NCI-H524 treated with DMSO at 0.1 percent for 48 hours (cell line): ENCODE measurements at regions not wholly inside any gene's neighbourhood (a gene's known extent, or its start where the extent isn't known, plus 50 kb on each side); places are given as distances from the start of the nearest gene placed in this dataset.

Source experiments
- DNase-seq: peaks from one replicate; lab custom pipeline; 2025; lab: John Stamatoyannopoulos, UW

DNA sequence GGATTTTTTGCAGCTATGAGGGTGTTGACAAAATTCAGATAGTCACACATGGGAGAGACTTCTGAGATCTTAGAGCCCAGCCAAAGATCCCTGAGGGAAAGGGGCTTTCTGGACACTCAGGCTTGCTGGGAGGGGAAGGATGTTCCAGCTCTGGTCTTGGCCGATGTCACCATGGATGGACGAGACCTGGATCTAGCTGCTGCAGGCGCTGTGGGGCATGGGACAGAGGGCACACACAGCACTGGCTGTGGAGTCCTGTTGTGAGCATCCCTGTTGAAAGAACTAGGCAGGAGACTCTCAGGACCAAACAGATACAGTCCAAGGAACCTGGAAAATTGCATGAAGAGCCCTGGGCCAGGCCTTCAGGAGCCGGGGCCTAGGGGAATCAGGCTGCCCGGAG lies 80.1 kb upstream of the SDK2 start:
- DNase-seq: no peak

DNA sequence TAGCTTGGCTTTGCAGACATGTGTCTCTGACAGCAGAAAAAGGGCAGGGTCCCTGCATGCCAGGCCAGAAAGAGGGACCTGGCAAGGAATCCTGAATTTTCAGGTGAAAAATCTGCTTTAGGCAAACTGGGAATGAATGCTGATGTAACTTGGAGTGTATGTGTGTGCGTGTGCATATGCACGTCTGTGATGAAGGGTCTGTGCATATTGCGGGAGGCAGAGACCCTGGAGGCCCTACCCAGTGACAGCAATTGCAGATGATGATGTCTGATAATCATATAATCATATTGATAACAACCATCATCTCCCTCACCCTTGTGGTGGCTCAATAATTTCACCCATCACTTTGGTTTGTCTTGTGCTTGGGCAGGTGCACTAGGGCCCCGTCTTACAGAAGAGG lies 80.7 kb upstream of the SDK2 start:
- DNase-seq: no peak

DNA sequence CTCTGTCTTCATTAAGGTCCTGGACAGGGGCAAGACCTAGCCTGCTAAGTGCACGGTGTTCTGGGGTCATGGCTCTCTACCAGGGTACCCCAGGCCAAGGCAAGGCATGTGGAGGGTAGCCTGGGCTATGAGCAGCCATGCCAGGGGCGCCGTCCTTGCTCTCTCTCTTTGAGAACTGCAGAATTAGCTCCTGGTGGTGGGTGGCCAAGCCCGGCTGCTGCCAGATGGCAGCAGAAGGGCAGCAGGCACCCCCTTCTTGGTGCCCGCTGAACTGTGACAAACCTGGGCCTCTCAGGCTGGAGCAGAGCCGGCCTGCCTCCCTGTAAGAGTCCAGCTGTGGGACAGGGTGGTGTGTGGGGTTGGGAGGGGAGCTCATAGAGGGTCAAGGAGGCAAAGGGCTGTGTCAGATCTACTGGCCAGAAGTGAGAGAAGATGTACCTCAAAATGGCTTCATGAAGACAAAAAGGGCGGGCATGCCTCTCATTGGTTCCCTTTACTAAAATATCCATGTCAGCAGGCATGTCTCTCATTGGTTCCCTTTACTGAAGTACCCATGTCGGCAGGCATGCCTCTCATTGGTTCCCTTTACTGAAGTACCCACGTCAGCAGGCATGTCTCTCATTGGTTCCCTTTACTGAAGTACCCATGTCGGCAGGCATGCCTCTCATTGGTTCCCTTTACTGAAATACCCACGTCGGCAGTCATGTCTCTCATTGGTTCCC lies 81.7 kb upstream of the SDK2 start:
- no peak for DNase-seq

DNA sequence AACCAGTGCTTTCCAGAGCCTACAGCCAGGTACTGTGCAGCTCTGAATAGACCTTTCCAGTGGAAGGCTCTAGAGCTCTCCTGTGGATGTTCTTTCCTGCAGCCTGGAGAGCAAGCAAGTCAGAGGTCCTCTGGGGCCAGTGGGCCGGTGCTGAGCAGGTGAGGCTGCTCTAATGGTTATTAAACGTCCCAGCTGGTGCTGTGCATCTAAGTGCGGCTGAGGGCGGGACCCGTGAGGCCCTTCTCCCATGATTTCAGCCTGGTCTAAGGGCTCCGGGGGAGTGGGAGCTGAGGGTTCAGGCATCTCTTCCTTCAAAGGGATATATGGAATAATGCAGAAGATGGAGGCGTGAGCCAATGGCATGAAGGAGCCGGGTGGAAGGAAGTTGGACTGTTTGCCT lies 83.7 kb upstream of the SDK2 start:
- no peak for DNase-seq

DNA sequence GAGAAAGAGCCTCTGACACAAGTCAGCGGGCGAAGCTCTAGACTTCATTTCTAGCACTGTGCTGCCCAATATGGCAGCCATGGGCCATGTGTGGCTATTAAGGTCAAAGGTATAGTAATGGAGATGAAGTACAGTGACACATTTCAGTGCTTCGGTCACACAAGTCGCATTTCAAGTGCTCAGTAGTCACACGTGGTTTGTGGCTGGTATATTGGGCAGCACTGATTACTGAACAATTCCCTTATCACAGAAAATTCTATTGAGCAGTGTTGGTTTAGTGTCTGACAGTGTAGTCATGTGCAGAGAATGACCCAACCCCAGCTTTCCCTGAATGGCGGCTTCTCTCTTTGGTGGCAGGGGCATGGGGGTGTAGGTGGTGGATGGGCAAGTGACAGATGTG lies 84.9 kb upstream of the SDK2 start:
- DNase-seq: no peak

DNA sequence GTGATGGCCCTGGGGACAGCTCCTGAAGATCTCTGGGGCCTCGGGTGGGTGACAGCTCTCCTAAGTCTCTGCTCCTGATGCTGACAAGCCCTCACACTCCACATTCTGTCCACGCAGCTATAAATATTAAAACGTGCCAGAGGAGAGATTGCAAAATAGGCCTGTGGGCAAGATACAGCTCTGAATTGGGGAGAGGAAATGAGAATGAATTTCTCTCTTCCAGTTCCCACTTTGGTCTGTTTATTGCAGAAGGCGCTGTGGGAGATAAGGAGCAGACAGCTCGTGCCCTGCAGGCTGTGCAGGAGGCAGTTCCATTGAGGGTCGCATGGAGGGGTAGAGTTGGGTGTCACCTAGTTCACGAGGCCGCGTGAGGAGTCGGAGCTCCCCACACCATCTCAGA lies 87.5 kb upstream of the SDK2 start:
- no peak for DNase-seq

DNA sequence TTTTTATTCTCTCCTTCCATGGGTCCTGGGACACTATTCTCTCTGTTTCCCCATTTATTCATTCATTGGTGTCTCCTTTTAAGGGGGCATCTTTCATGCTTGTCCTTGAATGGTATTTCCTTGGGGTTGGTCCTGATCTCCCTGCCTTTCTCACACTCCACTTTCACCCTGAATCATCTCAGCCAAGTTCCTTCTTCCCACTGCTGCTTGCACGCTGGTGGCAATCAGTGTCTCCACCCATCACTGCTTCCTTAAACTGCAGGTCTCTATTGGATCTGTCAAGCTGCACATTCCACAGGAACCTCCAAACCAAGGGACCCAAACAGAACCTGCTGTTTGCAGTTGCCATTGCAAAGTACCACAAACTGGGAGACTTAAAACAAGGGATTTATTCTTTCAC lies 89.3 kb upstream of the SDK2 start:
- no peak for DNase-seq

DNA sequence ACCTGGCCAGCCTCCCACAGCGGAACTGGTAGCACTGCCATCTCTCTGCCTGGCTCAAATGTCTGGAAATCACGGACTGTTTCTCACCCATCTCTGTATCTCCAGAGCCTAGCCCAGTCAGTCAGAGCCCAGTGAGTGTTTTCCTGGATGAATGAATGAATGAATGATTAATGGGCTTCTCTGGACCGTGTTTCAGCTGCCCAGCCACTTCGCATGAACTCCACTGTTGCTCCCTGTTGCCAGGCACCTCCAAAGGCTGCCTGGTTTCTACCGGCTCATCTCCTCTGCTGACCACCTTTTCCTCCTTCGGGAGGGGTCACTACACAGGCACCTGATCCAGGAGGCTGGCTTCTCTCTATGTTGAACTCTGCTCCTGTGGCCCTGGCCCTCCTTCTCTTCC lies 91.0 kb upstream of the SDK2 start:
- DNase-seq: no peak

DNA sequence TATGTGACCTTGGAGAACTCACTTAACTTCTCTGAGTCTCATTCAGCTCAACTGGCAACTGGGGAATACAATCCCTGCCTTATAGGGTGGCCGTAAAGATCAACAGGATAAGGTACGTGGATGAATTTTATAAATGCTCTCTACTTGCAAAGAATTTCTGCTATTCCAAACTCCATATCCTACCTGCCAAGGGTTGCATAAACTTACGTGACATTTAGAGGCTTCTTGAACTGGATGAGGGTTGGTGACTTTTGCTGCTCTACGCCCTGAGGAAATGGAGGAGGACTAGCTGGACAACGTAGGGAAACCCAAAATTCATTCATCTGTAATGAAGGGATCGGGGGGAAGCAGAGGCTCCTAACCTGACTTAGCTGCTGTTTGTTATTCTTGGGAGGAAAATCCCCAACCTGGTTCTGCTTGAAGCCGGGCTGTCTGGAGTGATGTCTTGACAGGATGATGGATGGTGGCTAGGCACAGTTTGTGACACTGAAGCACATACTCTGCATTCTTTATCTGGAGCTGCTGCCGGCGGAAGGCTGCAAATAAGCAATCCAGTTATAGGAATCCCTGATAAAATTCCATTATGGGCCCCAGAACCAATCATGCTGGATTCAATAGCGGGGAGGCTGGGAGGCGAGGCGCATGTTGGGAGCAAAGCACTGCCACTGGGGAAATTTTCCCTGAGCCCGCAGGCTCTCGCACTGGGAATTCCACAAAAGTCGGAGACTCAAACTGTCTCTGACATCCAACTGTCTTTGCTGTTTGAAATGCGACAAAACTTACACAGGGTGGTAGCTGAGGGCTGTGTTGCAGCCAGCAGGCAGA lies 94.7 kb upstream of the SDK2 start:
- DNase-seq: no peak

DNA sequence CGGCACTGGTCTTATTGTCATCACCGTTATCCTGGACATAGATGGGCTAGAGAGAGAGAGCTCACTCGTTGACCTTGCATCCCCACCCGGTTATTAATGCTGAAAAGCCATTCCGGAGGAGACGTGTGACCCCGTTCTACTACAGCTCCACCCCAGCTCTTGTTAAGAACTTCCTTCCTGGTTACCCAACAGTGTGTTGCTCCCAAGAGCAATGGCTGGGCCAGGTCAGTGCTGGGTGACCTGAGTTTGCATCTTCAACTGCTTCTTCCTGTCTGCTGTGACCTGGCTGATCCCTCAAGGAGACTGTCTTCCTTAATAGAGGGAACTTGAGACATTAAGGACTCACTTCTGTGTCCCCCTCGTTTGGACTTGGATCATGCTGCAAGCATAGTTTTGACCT lies 96.1 kb upstream of the SDK2 start:
- DNase-seq: no peak

DNA sequence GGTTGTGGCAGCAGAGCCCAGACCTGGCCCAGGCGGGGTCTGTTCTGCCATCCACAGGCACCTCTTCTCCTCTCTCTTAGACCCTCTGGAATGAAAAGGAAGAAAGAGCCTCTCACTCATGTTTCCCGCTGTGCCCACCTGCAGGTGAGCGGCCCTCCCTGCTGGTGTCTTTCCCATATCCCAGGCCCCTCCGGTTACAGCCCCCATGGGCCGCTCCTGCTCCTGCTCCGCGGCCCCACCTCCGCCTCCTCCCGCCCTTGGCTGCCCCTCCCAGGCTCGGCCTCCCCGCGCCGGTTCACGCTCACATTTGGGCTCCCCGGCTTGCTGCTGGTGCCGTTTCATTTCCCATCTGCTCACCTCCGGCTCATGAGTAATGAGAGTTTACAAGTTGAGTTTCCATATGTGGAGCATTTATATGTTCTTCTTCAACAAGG lies 98.7 kb upstream of the SDK2 start:
- peak; percentile 48 for DNase-seq

DNA sequence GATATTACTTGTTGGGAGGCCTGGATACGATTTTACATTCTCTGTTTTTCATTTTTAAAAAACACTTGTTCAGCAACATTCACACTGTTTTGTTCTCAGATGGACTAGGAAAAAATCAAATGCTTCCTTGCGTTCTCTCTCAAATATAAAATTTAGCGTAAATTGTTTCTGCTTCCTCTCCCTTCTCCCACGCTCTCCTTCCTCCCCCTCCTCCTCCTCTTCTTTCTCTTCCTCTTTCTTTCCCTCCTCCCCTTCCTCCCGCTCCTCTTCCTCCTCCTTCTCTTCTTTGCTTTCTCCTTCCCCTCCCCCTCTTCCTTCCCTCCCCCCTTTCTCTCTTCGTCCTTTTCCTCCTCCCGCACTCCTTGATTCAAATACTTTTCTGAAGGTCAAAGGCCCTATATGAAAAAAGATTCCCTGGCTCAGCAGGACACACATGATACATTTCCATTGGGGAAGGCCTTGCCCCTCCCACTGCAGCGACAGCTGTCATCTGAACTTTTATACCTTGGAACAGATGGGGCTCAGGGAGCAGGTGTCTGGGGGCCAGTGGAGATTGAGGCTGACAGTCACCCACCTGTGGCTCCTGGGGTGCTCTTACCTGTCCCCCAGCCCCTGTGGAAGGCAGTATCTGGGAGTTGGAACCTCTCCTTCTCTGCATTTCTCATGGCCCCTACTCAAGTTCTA lies 99.4 kb upstream of the SDK2 start:
- peak; percentile 88 for DNase-seq

DNA sequence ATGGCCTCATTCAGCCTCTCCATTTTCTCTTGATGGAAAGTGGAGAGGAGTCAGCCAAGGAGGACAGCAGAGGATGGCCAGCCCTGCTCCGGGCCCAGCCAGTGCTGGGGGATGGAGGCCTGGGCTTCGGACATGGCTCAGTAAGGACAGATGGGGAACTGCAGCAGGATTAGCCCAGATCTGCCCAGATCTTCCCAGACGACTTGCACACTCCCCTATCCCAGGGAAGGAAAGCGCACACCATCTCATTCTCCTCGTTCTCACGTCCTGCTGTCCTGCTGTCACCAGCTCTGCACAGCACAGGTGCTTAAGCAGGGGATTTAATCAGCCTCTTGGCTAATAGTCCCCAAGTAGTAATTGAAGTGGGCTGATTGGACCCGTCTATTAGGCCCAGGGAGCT lies 100.2 kb upstream of the SDK2 start:
- DNase-seq: peak; percentile 99

DNA sequence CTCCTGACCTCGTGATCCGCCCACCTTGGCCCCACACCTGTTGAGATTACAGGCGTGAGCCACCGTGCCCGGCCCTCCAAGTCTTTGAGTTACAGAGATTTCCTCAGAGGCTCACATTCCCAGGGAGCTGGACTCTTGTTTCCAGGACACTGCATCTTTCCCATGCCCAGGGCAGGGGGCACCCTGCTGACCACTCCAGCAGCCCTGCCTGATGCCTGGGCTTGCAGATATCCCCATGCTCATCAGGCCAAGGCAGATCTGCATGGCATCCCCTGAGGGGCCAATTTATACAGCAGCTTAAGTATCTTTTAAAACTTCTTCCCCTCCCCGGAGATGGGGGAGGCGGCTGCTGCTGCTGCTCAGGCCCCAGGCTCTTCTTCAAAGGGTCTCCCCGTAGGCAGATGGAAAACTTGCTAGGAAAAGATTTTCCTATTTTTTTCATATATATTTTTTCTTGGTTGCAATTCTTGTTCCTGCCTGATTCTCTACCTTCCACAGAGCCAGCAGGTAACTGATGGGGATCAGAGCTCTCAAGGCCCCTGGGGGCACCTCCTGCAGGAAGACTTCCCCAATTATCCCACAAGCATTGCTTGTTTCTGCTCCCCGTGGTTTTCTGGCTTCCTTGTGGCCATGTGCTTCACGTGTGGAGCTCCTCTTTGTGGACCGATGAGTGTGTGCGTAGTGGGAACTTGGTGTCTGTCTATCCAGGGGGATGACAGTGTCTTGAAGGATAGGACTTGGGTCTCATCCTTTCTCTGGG lies 102.2 kb upstream of the SDK2 start:
- DNase-seq: no peak

DNA sequence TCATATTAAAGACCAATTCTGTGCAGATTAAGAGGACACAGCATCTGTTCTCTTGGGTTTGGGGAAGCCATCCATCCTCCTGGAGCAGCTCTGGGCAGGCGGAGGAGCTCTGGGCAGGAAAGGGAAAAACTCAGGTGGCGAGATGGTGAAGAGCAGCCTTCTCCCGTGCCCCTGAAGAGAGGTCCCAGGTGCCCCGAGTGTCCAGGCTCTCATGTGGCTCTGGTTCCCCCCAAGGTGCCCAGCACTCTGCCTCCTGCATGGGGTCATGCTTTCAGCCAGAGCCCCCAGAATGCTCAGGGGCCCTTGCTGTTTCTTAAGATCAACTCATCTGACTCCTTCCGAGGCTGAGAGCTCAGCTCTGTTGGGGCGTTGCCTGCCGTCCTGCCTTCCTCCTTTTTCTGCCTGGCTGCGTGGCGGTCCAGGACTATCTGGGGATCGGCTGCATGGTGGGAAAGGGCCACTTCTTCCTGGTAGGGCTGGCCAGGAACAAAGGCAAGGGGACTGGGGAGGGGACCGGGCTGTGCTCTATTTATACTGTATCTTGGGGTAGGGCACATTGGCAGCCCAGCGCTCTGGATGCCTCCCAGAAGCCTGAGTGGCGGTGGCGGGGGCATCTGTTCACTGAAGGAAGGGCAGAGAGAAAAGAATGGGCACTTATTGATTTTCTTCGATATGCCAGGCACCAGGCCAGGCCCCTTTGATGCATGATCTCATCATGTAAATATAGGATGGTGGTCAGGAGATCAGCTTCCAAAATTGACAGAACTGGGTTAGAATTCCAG lies 103.2 kb upstream of the SDK2 start:
- DNase-seq: peak; percentile 78

DNA sequence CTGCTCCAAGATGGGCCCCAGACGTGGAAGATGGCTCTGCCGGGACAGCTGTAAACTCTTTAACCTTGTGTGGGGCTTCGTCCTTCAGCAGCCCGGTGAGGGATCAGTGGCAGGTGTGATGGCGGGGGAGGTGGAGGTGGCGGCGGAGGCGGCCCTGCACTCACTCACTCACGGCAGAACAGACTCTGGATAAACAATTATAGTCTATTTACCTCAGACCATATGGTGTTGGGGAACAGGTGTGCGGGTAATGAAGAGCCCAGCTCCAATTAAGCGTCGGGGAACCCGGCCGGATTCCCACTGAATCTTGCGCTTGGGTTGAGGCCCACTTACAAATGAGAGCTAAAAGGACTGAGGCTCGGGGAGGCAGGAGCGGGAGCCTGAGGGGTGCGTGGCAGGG lies 104.3 kb upstream of the SDK2 start:
- peak; percentile 97 for DNase-seq

DNA sequence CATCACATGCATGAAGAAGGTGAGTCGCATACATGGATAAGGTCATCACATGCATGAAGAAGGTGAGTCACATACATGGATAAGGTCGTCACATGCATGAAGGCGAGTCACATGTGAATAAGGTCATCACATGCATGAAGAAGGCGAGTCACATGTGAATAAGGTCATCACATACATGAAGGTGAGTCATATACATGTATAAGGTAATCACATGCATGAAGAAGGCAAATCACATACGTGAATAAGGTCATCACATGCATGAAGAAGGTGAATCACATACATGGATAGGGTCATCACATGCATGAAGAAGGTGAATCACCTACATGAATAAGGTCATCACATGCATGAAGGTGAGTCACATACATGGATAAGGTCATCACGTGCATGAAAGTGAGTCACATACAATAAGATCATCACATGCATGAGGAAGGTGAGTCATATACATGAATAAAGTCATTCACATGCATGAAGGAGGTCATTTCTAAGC lies 105.1 kb upstream of the SDK2 start:
- no peak for DNase-seq

DNA sequence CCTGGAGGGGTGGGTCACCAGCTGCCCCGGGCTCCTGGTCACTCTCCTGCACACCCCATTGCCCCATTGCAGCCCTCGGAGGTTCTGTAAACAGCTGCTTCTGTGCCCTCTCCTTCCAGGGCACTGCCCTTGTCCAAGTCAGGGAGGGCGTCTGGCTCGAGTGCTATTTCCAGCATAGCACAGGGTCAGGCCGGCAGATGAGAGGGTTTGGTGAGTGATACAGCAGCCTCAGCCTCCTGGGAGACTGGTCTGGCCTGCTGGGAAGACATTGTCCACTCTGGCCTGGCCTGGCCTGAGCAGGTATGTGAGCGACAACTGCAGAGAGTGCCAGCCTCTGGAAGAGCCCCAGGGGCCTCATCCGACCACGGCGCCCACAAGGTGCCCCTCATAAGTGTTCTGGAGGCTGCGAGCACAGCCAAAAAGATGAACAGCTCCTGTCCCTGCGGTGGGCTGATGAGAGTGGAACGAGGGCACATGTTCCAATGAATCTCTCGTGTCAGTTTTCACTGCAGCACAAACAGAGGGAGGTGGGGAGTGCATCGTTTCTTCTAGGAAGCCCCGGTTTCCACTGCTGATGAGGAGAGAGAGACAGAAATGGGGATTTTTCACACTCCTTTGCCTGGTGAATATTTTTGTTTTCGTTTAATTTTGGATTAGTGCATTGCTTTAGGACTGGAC lies 105.8 kb upstream of the SDK2 start:
- DNase-seq: no peak

DNA sequence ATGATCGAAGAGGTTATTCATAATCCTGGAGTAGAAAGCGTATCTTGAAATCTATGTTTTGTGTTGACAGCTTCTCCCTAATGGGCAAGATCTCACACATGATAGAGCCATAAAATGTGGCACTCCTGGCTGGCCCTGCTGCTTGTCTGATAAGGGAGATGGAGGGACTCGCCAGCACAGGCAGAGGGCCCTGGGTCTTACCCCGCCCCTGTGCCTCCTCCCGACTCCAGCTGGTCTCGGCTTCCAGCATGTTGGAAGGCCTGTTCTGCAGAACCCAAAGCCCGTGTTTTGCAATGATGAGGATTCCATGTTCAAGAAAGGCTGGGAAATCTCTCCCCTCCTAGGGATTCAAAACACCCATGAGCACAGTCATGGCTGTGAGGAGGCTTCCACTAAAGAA lies 106.7 kb upstream of the SDK2 start:
- DNase-seq: no peak

DNA sequence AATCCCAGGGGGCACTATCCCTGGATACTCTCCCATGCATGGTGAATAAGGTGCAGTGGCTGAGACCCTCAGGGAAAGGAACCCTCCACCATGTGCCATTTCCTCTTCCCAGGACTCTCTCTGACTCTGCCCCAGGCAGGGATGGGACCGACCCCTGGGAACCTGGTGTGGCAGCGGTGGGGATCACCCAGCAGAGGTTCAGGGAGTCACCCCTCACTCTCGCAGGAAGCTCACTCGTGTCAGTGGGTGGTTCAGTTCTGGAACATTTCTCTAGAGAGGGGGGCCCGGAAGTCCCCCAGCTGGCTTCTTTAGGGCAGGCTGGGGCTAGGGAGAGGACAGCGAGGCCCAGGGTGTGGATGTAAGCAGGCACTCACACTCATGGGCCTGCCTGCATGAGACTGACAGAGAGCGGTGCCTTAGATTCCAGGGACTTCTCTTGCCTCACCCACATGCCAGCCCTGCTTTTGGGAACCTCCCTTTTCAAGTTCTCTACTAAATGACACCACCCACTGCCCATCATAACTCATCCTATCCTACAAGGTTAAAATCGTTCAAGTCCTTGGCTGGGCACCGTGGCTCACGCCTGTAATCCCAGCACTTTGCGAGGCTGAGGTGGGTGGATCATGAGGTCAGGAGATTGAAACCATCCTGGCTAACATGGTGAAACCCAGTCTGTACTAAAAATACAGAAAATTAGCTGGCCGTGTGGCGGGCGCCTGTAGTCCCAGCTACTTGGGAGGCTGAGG lies 109.7 kb upstream of the SDK2 start:
- DNase-seq: no peak
